ENCODE measurements at regions not wholly inside any gene's neighbourhood (a gene's known extent, or its start where the extent isn't known, plus 50 kb on each side); places are given as distances from the start of the nearest gene placed in this dataset.

DNA sequence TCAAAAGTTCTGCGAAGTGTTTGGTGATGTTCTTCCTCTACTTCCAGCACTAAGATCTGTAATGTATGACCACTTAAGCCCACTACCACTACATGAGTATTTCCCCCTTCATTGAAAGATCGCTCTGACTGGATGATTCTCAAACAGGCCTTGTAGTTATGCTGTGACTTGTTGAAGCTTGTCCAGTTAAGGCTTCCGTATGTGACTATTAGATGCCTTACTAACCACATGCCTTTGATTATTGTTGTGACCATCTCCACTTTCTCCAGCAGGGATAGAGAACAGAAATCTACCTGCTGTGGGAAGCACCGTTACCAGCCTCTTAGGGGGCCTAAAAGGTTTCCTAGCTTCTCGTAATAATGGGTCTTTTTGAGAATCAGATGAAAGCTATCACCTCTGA lies 81.1 kb downstream of the NOC3L start:
- DNase-seq (ENCODE audit: low read depth, low spot score), result no peak

DNA sequence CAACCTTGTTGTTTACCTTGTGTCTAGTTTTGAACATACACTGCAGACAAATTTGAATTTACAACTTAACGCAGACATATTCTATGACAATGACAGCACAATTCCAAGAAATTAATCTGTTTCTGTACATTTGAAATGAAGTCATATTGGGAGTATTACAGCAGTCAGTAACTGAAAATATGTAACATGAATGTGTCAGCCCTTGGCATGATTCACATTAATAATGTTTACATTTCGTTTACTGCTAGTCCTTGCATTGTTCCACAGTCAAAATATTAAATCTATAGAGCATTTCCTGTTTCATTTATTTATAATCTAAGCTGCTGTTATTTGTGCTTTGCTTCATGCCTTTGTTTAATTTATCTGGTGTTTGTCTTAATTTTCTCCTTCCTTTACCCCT lies 80.4 kb downstream of the NOC3L start:
- no peak for DNase-seq (ENCODE audit: low read depth, low spot score)
